ENCODE measurements at regions not wholly inside any gene's neighbourhood (a gene's known extent, or its start where the extent isn't known, plus 50 kb on each side); places are given as distances from the start of the nearest gene placed in this dataset.
A peak's percentile ranks its signal among the peaks of the same experiment; 100 is the strongest.

DNA sequence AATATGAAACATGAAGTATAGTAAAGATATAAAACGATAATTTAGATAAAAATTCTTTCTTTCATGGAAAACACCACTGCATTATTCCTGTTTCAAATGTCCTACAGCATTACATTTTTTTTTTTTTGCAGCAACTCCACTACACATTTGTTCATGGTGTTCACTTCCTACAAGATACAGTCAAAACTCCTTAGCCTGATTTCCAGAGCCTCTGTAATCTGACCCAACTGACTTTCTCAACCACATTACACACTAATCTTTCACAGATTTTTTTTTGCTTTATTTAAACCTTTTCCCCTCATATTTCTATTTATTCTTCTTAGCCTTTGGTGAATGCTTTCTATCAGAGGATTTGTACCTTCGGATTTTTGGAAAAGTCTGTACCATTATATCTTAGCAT lies 176.5 kb upstream of the PDE7B start:
- no peak for TF ChIP-seq ATF2 (tag by site-specific recombination; IDR thresholded peaks at IDR 0.05; ENCODE audit: low read depth)
- TF ChIP-seq ZNF19 (tag by site-specific recombination; IDR thresholded peaks at IDR 0.05; ENCODE audit: low read depth) = no peak
- TF ChIP-seq KLF10 (tag by site-specific recombination; IDR thresholded peaks at IDR 0.05) = no peak
- TF ChIP-seq ZNF529 (tag by site-specific recombination; IDR thresholded peaks at IDR 0.05; ENCODE audit: insufficient replicate concordance) = no peak
- TF ChIP-seq HOXC10 (CRISPR knock-in tag; IDR thresholded peaks at IDR 0.05) = no peak
- TF ChIP-seq ZNF248 (tag by site-specific recombination; IDR thresholded peaks at IDR 0.05) = no peak
- TF ChIP-seq, protein P1, sequence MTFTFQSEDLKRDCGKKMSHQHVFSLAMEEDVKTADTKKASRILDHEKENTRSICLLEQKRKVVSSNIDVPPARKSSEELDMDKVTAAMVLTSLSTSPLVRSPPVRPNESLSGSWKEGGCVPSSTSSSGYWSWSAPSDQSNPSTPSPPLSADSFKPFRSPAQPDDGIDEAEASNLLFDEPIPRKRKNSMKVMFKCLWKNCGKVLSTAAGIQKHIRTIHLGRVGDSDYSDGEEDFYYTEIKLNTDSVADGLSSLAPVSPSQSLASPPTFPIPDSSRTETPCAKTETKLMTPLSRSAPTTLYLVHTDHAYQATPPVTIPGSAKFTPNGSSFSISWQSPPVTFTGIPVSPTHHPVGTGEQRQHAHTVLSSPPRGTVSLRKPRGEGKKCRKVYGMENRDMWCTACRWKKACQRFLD (tag by site-specific recombination; IDR thresholded peaks at IDR 0.05) = no peak
- no peak for TF ChIP-seq GLI4 (tag by site-specific recombination; IDR thresholded peaks at IDR 0.05)
- TF ChIP-seq ZNF140 (tag by site-specific recombination; IDR thresholded peaks at IDR 0.05) = no peak
- TF ChIP-seq, protein P2, sequence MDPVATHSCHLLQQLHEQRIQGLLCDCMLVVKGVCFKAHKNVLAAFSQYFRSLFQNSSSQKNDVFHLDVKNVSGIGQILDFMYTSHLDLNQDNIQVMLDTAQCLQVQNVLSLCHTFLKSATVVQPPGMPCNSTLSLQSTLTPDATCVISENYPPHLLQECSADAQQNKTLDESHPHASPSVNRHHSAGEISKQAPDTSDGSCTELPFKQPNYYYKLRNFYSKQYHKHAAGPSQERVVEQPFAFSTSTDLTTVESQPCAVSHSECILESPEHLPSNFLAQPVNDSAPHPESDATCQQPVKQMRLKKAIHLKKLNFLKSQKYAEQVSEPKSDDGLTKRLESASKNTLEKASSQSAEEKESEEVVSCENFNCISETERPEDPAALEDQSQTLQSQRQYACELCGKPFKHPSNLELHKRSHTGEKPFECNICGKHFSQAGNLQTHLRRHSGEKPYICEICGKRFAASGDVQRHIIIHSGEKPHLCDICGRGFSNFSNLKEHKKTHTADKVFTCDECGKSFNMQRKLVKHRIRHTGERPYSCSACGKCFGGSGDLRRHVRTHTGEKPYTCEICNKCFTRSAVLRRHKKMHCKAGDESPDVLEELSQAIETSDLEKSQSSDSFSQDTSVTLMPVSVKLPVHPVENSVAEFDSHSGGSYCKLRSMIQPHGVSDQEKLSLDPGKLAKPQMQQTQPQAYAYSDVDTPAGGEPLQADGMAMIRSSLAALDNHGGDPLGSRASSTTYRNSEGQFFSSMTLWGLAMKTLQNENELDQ (tag by site-specific recombination; IDR thresholded peaks at IDR 0.05; ENCODE audit: low read depth) = no peak
- TF ChIP-seq ZNF701 (tag by site-specific recombination; IDR thresholded peaks at IDR 0.05) = no peak
- no peak for TF ChIP-seq MEIS1 (CRISPR knock-in tag; IDR thresholded peaks at IDR 0.05; ENCODE audit: borderline replicate concordance)

DNA sequence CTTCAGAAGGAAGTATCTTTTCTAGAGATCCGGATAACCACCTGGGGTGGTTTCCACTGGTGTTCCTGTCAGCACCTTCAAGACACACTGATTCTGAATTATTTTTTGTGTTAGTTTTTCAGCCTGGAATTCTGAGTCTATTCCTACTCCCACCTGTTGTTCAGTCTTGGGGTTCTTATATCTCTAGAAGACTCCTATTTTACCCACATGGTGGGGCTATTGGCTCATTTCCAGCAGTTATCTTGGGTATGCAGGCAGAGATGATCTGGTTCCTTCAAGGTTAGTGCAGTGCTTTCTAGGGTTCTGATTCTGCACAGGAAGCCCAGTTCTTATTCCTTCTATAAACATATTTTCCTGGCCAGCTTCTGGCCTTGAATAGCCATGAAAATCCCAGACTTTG lies 175.6 kb upstream of the PDE7B start:
- H3K4me3 ChIP-seq (ENCODE audit: low read depth, low read length) = no peak overlapping the region
- ChIA-PET CTCF (interaction anchor here (0.6 to 2.5 kb wide), 15 partner anchors 33 to 992 kb away, joined by 3 to 34 read pairs (median 3); no protein-coding TSS in a partner anchor), POLR2A (no interaction called here)
- H3K27ac ChIP-seq (ENCODE audit: extremely low read depth, low read depth, low read length) = no peak overlapping the region
- TF ChIP-seq SCRT2 (tag by site-specific recombination; IDR thresholded peaks at IDR 0.05) (peak; percentile 94), CTCF (tag by site-specific recombination; IDR thresholded peaks at IDR 0.05) (peak; percentile 69), ZNF654 (tag by site-specific recombination; IDR thresholded peaks at IDR 0.05; ENCODE audit: low read depth) (peak; percentile 64), ZFP3 (tag by site-specific recombination; IDR thresholded peaks at IDR 0.05; ENCODE audit: low read depth) (peak; percentile 53; the same call in 1 of the 2 replicates), ZNF626 (tag by site-specific recombination; IDR thresholded peaks at IDR 0.05) (no peak)
- H3K9me3 ChIP-seq (ENCODE audit: control insufficient read depth, insufficient read depth, low read depth, low read length) = no peaks in the 10 kb centered on the region
- H3K36me3 ChIP-seq (ENCODE audit: control insufficient read depth in 2 of 2, insufficient read depth in 1 of 2, low read length in 2 of 2) = no peaks in the 10 kb centered on the region
- no peaks in the 10 kb centered on the region for H3K4me1 ChIP-seq (ENCODE audit: control insufficient read depth, insufficient read depth, low read length)

More for the DNA sequence above, 176.5 kb upstream of the PDE7B start:
- Histone ChIP-seq H3K4me1 (ENCODE audit: control insufficient read depth, insufficient read depth, low read length) (no peaks in the 10 kb centered on the region), H3K4me3 (ENCODE audit: low read depth, low read length) (no peak overlapping the region), H3K27ac (ENCODE audit: extremely low read depth, low read depth, low read length) (no peak overlapping the region), H3K36me3 (ENCODE audit: control insufficient read depth in 2 of 2, insufficient read depth in 1 of 2, low read length in 2 of 2) (no peaks in the 10 kb centered on the region), H3K9me3 (ENCODE audit: control insufficient read depth, insufficient read depth, low read depth, low read length) (no peaks in the 10 kb centered on the region)
- ChIA-PET CTCF (interaction anchor here (0.6 to 2.5 kb wide), 12 partner anchors 34 to 877 kb away, joined by 3 to 34 read pairs (median 4); no protein-coding TSS in a partner anchor), POLR2A (no interaction called here)

Data from HEK293 (cell line).